ACHN (cell line): ENCODE measurements at regions not wholly inside any gene's neighbourhood (a gene's known extent, or its start where the extent isn't known, plus 50 kb on each side); places are given as distances from the start of the nearest gene placed in this dataset.
"Not testable (repeated sequence)": the region's sequence is repeated elsewhere in the genome, so short reads cannot be mapped to it uniquely, and the experiment has no call there.

Source experiments
- DNase-seq: peaks from one replicate; pipeline ENCODE4 v3.0.0-alpha.2; 2015
- in situ Hi-C: cut with HindIII; loops from 2 replicates; pipeline ENCODE4 v1.10.0; 2017; ENCODE audit warnings: low sequenced_read_pairs, low pct_ligation_motif_present, low pct_unique_long_range_greater_than_20kb

- DNase-seq, in situ Hi-C loops: not testable (repeated sequence)
Observed at GRCh38 chr6:122944936-122945335, 51.1 kb upstream of the CLVS2 start.
